ENCODE measurements at regions not wholly inside any gene's neighbourhood (a gene's known extent, or its start where the extent isn't known, plus 50 kb on each side); places are given as distances from the start of the nearest gene placed in this dataset.

- TF ChIP-seq CTCF (IDR thresholded peaks at IDR 0.05) (no peak), POLR2A (IDR thresholded peaks at IDR 0.05) (no peak)
- Histone ChIP-seq H3K27ac (no peak overlapping the region), H3K4me1 (no peaks in the 10 kb centered on the region), H3K27me3 (no peaks in the 10 kb centered on the region), H3K4me3 (no peak overlapping the region), H3K9me3 (no peaks in the 10 kb centered on the region), H3K36me3 (no peaks in the 10 kb centered on the region)
- no peak for DNase-seq
These were observed 486.3 kb upstream of the MAP2 start for GRCh38 chr2:208937521-208937920.

- Histone ChIP-seq H3K9me3 (no peaks in the 10 kb centered on the region), H3K36me3 (no peaks in the 10 kb centered on the region), H3K27ac (no peak overlapping the region), H3K4me3 (no peak overlapping the region), H3K4me1 (no peaks in the 10 kb centered on the region), H3K27me3 (no peaks in the 10 kb centered on the region)
- no peak for DNase-seq
- TF ChIP-seq CTCF (IDR thresholded peaks at IDR 0.05) (no peak), POLR2A (IDR thresholded peaks at IDR 0.05) (no peak)
These were observed 484.0 kb upstream of the MAP2 start for GRCh38 chr2:208939852-208940251.

- H3K9me3 ChIP-seq, result no peaks in the 10 kb centered on the region
- no peaks in the 10 kb centered on the region for H3K27me3 ChIP-seq
- TF ChIP-seq CTCF (IDR thresholded peaks at IDR 0.05) (no peak), POLR2A (IDR thresholded peaks at IDR 0.05) (no peak)
- H3K4me3 ChIP-seq, result no peak overlapping the region
- no peak overlapping the region for H3K27ac ChIP-seq
- DNase-seq, result no peak
- H3K36me3 ChIP-seq, result no peaks in the 10 kb centered on the region
- H3K4me1 ChIP-seq, result no peaks in the 10 kb centered on the region
These were observed 478.1 kb upstream of the MAP2 start for GRCh38 chr2:208945719-208946256.

- no peaks in the 10 kb centered on the region for H3K36me3 ChIP-seq
- no peak for DNase-seq
- no peak overlapping the region for H3K27ac ChIP-seq
- no peaks in the 10 kb centered on the region for H3K27me3 ChIP-seq
- no peaks in the 10 kb centered on the region for H3K9me3 ChIP-seq
- H3K4me1 ChIP-seq, result no peaks in the 10 kb centered on the region
- no peak for TF ChIP-seq POLR2A (IDR thresholded peaks at IDR 0.05)
- TF ChIP-seq CTCF (IDR thresholded peaks at IDR 0.05), result no peak
- no peak overlapping the region for H3K4me3 ChIP-seq
These were observed 475.8 kb upstream of the MAP2 start for GRCh38 chr2:208948073-208948472.

GRCh38 chr2:208970070-208970469 is 453.8 kb upstream of the MAP2 start:
- no peak for TF ChIP-seq POLR2A (IDR thresholded peaks at IDR 0.05)
- no peak for TF ChIP-seq CTCF (IDR thresholded peaks at IDR 0.05)
- Histone ChIP-seq H3K27ac (no peak overlapping the region), H3K36me3 (no peaks in the 10 kb centered on the region), H3K4me1 (no peaks in the 10 kb centered on the region), H3K9me3 (no peaks in the 10 kb centered on the region), H3K27me3 (no peaks in the 10 kb centered on the region), H3K4me3 (no peak overlapping the region)
- no peak for DNase-seq

- Histone ChIP-seq H3K36me3 (no peaks in the 10 kb centered on the region), H3K4me3 (no peak overlapping the region), H3K27me3 (no peaks in the 10 kb centered on the region), H3K27ac (no peak overlapping the region), H3K9me3 (no peaks in the 10 kb centered on the region), H3K4me1 (no peaks in the 10 kb centered on the region)
- DNase-seq, result no peak
- TF ChIP-seq POLR2A (IDR thresholded peaks at IDR 0.05) (no peak), CTCF (IDR thresholded peaks at IDR 0.05) (no peak)
These were observed 446.3 kb upstream of the MAP2 start for GRCh38 chr2:208977582-208977981.

Measured in Peyer's patch (tissue), 4 donors.